ENCODE measurements at regions not wholly inside any gene's neighbourhood (a gene's known extent, or its start where the extent isn't known, plus 50 kb on each side); places are given as distances from the start of the nearest gene placed in this dataset.
"Not testable (repeated sequence)": the region's sequence is repeated elsewhere in the genome, so short reads cannot be mapped to it uniquely, and the experiment has no call there.

DNA sequence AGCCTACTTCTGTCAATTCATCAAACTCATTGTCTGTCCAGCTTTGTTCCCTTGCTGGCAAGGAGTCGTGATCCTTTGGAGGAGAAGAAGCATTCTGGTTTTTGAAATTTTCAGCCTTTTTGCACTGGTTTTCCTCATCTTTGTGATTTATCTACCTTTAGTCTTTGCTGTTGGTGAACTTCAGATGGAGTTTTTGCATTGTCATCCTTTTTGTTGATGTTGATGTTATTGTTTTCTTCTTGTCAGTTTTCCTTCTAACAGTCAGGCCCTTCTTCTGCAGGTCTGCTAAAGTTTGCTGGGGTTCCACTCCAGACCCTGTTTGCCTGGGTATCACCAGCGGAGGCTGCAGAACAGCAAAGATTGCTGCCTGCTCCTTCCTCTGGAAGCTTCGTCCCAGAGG lies 52.2 kb upstream of the KCNAB1 start:
- not testable (repeated sequence) for TF ChIP-seq POLR2AphosphoS5 (IDR thresholded peaks at IDR 0.05); CTCF (IDR thresholded peaks at IDR 0.05 in 8 of 11, conservative IDR thresholded peaks at IDR 0.05 in 3 of 11); POLR2A (IDR thresholded peaks at IDR 0.05)

Measured in spleen (tissue), 7 donors.